Activated naive CD4-positive, alpha-beta T cell (primary cell): ENCODE measurements at regions not wholly inside any gene's neighbourhood (a gene's known extent, or its start where the extent isn't known, plus 50 kb on each side); places are given as distances from the start of the nearest gene placed in this dataset.

Experiments
- DNase-seq, 4 experiments: peaks; one replicate each; lab custom pipeline; 2025; lab: John Stamatoyannopoulos, UW

DNA sequence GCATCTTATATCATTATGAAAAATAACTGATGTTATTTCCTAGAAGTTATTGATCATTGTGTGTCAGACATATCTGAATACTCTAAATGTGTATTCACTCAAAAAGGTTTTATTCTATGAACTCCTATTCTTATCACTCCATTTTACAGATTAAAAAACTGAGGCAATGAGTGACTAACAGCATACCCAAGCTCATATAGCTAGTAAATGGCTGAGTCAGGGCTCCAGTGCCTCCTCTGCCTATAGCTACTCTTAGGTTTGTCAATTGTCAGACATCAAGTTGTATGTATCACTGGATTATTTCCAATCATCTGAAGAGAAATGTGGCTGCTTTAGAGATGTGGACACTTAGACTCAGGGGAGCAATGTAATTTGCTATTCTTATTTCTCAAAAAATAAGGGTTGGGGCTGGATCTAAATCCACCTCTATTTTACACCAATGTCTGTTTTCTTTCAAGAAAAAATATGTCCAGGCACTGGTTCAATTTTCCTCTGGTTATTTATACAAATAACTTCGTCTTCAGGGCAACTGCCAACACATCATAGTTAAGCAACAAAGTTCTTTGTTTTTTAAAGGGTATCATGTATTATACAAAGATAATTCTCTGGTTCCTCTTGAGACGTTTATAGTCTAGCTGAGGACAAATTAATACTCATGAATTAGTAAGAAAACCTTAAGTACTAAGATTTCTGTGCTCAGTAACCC is 328.9 kb upstream of the MAF start:
- no peak for DNase-seq

DNA sequence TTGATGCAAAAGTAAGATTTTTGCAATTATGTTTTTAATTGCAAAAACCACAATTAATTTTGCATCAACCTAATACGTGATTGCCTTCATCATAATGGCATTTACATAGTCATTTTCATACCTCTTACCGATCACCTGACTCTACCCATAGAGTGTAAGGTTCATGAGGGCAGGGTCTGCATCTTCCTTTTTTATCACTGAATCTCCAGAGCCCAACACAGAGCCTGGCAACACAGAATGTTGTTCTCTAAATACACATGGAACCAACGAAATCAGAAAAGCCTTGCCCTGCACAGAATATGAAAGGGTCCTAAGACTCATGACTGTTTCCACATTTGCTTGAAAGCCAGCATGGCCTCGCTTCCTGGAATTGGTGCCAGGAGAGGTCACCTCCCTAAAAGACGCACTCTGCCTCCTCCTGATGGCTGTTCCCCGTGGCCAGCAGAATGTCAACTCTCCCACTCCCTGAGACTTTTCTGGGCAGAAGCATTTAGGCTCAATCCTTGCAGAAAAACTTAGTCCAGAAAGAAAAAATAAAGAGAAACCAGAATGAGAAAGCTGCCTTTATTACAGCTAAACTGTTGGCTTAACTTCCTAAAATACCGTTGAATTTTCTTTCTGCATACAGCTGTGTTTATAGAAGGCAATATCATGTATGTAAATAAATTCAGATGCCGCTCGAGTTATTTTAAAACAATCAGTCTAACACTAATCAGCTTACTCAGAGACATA is 327.8 kb upstream of the MAF start:
- DNase-seq: no peak

DNA sequence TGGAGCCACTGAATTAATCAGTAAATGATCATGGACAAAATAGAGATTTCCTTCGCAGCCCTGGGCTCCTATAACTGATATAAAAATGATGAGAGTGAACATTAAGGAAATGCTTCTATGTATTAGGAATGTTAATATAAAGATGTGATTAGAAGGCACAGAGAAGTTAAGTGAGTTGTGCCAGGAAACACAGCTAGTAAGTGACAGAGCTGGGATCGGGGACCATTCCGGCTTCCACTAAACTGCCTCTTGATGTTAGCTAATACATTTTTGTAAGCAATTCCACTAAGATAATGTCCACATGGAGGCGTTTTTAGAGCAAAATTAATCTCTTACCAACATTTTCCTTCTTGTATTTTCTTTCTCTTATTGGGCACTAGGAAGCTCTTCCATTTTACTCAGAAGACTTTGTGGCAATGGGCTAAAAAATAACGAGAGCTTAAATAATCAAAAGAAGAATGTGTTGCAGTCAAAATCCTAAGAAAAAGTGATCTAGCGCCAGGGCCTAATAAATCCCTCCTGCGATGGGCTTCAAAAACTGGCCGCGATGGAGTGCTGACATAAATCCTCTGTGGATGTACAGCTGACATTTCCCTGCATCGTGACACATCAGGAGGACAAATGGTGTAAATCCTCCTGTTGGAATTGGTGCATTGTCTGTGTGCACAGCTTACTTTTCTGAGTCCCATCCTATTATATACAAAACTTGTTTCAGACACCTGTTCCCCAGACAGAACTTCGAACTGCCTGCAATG is 326.1 kb upstream of the MAF start:
- no peak for DNase-seq

DNA sequence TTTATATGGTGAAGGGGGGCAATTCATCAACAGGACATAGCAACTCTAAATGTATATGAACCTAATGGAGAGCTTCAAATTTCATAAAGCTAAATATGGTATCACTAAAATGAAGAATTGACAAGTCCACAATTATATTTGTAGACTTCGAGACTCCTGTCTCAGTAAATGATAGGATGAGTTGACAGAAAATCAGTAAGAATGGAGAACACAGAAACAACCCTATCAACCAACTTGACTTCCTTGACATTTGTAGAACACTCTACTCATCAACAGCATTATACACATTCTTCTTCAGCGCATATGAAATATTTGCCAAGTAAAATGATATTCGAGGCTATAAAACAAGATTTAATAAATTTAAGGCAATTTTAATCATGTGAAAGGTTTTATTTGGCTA is 322.9 kb upstream of the MAF start:
- no peak for DNase-seq

DNA sequence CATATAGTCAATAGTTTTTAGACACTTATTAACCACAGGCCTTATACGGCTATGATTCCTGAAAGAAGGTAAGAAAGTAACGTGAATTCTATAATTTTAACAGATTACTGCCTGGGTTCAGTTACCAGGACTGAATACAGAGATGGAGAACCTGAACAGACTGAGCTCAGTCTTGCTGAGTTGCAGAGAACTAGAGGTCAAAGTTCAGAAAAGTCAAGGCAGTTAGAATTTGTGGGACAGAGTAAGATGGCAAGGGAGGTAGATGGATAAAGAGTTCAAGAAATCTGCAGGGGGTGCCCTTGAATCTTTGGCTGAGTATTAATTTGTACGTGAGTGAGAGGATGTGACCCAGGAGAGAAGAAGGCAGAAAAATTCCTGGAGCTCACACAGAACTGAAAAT is 320.1 kb upstream of the MAF start:
- no peak for DNase-seq

DNA sequence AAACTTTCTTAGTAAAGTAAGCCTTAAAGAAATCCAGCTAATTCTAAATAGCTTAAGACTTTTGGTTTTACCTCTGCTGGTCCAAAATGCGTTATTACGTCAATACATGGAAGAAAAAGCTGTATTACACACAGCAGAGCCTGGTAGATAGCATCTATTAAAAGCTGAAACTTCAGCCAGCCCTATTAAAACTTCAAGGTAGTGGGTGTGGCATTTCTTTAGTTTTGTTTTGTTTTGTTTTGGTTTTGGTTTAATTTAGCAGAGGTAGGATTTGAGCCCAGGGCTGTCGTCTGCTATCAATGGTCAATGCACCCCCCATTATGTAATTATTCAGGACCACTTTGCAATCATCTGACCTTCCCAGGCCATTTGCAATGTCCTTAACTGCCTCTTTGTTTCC is 318.4 kb upstream of the MAF start:
- no peak for DNase-seq

DNA sequence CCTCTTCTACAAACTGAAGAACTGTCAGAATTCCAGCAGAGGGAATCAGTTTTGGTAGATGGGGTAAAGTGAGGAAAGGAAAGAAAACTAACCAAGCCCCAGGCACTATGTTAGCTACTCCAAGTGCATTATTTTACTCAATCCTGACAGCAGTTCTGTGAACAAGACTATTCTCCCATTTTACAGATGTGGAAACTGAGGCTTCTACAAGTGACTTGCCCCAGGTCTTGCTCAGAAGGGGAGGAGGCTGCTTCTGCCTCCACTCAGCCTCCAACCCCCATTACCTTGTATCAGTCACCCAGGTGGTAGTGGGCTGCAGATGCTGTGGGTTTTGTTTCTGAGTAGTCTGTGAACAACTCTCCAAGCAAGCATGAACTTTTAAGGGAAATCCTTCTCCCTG is 315.2 kb upstream of the MAF start:
- DNase-seq: no peak

DNA sequence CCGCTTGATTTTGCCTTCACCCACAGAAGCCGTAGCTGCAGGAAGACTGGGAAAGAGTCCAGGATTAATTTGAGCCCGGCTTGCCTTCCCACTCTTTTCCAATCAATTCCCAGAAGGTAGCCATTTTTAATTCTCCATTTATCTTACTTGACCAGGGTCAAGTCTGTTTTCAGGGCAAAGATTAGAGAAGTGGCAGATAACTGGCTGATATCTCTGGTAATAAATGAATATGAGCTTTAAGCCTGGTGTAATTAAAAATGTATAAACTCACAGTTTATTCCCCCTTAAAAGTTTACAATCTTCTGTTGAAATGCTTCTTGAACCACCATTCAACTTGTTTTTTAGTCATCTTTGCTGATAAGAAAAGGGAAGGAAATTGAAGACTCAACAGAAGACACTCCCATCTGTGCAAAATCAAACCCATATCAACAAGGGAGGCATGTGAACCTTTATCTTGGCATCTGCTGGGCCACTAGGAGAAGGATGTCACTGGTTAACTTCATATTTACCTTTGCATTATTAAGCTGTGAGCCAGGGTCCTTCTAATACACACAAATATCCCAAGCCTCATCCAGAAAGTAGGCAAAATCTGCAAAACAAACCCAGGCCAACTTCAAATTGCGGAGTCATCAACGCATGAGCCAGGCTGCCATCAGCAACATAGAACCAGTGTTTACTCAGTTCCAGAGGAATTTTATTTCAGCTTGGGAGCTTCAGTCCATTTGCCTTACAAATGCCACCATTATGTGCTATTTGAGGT is 314.6 kb upstream of the MAF start:
- no peak for DNase-seq

DNA sequence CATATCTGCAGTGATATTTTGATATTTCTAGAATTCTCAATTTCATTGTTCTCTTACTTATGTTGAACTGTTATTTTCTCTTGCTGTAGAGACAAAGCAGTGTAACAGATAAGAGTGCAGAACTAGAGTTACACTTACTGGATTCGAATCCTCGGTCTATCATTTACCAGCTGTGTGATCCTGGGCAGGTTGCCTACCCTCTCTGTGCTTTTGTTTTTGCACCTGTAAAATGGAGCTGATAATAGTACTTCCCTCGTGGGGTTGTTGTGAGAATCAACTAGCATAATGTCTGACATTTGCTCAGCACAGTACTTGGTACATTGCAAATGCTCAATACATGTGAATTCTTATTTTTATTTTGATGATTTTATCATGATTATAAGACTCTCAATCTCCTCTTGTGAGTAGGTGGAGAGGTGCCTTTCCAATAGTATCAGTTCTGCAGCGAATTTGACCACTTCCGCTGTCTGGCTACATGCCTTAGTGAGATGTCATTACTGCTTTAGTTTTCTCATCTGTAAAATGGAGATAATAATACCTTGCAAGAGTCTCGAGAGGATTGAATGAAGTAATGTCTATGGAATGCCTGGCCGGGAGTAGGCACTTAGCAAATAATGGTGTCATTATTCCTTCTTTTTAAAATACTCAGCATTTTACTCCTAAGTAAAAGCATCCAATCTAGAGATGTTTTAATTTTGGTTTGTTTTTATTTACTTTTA is 312.2 kb upstream of the MAF start:
- DNase-seq: no peak

DNA sequence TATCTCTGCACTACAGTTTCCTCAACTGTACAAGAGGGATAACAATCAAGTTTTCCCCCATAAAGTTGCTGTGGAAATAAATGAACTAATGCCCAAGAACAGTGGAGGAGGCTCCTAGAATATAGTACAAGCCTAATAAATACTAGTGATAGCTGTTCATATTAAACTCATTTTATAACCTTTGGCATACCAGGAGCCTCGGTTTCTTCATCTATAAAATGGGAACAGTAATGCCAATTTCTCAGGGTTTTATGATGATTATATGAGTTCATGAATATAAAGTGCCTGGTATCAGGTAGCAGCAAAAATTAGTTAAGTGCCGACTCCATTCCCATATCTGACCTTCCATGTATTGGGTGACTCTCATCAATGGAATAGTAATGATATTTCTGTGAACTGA is 311.1 kb upstream of the MAF start:
- DNase-seq: no peak

DNA sequence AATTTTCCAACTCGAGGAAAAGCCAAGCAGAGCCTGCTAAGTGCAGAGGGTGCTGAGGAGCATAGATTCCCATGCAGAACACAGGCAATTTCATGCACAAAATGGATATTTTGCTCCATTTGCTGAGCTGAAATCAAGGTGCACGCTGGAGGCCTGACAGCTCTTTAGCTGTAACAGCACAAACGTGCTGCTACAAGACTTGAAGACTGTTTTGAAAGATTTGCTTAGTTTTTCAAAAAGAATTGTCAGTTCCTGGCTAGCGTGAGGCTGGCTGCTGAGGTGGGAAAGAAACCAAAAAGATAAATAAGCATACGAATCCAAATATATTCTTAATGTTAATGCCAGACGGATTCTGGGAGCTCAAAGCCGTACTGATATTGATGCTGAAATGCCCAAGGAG is 309.0 kb upstream of the MAF start:
- DNase-seq: no peak

DNA sequence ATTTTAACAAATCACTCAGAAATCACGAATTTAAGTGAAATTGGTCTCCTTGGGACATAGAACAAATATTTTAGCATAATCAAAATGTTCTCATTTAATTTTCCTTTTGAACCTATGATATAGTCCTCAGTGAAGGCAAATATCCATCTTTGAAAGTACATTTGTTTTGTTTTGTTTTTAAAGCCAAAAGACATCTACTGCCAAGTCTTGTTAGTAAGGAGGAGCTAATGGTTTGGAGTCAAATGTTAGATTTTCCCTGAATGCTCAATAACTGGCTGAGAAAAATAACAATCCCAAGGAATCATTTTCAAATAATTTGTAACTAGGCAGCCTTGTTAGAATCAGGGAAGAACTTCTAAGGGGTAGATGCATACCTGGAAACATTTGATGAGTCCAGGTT is 302.9 kb upstream of the MAF start:
- DNase-seq: no peak

DNA sequence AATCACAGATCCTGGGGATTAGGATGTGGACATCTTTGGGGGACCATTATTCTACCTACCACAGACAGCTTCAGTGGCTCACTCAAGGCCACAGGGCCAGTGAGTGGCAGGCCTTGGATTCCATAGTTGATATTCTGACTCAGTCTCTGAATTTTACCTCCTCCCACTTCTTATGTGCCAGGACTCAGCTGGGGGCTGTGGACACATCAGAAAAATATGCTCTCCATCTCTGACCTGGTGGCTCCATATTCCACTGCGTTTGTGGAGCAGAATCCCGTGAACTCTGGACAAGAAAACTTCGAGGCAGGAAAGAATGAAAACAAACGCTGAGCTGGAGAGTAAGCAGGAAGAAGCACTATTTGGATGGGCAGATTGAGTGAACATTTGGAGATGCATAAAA is 301.8 kb upstream of the MAF start:
- DNase-seq: no peak

DNA sequence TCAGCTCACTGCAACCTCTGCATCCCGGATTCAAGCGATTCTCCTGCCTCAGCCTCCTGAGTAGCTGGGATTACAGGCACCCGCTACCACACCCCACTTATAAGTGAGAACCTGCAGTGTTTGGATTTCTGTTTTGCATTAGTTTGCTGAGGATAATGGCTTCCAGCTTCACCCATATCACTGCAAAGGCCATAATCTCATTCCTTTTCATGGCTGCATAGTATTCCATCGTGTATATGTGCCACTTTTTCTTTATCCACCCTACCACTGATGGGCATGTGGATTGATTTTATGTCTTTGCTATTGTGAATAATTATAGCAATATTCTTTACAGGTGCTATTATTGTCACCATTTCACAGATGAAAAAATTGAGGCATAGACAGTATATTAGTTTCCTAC is 301.0 kb upstream of the MAF start:
- DNase-seq: no peak

DNA sequence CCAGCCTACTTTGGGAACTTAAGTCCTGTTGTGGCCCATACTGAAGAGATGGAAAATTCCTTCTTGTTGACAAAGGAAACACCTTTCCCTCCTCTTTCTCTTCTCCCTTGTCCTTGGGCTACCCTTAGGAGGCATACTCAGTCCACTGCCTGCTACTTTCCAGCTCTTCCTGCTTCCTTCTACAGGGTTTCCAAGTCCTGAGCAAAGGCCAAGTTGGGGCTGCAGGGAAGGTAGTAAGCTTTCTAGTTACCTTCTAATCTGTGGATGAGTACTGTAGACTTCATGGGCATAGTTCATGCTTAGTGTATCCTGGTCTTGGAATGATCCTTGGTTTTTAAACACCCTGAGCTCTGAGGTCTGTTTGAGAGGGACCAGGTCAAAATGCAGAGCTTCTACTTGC is 299.2 kb upstream of the MAF start:
- DNase-seq: no peak

DNA sequence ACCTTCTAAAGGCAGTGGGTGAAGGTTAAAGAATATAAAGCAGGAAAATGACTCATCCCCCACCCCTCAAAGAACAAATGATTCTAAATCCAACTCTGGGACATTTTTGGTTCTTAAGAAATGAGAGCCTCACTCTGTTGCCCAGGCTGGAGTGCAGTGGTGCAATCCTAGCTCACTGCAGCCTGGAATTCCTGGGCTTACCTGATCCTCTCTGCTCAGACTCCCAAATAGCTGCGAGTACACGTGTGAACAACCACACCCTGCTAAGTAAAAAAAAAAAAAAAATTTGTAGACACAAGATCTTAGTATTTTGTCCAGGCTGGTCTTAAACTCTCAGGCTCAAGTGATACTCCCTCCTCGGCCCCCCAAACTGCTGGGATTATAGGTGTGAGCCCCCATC is 298.8 kb upstream of the MAF start:
- DNase-seq: no peak

DNA sequence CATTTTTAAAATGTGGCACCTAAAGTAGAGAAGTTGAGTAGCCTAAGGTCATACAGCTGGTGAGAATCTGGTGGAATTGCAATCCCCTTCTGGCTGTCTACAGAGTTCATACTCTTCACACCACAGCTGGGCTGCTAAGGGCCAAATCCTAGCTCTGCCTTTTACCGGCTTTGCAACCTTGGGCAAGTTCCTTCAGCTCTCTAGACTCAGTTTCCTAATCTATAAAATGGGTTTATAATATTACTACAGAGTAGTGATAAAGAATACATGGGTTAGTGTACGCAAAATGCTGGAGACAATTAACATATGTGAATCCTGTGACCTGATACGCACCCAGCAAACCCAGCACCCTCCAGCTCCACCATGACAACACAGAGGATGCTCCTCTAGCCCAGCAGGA is 298.2 kb upstream of the MAF start:
- DNase-seq: no peak

DNA sequence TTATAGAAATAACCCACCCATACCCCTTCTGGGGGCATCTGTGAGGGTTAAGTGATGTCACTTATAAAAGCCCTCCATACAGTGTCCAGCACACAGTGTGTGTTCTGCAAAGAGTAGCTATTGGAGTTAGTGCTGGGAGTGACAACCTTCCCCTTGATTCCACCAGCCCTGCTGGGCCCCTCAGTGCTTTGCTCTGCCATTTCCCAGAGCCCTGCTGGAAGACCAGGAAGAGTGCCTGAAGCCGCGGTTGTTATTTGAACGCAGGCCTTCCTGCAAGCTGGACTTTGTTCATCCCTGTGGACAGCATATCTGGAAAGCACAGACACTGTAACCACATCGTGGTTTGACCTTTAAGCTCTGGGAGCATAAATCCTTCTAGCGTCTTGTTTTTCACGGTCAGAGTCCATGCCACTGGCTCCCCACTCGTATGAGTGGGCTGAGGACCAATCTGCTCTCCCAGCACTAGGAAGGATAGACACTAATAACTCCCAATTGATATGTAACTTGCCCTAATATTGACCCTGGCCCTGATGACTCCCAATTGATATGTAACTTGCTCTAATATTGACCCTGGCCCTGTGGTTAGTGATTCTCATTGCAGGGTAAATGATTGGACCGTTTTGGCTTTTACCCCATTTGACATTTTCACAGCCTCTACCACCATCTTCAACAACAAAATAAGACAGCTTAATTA is 297.1 kb upstream of the MAF start:
- DNase-seq: no peak

DNA sequence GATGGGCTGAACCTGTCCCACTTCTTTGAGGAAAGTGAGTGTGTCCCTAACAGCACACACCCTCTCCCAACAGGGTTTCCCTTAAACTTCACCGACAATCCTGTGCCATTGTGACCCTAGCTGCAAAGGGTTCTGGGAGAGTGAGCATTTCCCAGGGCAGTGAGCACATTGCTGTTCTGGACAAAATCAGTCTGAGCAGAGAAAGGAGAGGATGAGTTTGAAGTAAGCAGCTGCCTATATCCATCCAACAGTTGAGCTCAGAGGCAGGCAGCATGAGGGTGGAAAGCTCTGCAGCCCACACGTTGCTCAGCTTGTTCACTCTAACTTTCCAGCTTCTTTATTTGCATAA is 296.5 kb upstream of the MAF start:
- DNase-seq: no peak

DNA sequence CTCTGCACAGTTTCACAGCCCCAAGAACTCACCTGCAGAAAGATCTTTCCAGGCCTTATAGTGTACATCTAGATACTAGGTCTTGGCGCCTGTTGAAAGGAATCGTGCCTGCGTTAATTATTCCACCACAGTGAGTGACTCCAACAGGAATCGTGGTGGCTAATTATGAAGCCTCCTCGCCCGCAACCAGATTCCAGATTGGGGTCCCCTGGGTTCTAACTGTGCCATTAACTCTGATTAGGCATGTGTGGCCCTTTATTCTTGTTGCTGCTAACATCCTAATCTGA is 295.3 kb upstream of the MAF start:
- no peak for DNase-seq

DNA sequence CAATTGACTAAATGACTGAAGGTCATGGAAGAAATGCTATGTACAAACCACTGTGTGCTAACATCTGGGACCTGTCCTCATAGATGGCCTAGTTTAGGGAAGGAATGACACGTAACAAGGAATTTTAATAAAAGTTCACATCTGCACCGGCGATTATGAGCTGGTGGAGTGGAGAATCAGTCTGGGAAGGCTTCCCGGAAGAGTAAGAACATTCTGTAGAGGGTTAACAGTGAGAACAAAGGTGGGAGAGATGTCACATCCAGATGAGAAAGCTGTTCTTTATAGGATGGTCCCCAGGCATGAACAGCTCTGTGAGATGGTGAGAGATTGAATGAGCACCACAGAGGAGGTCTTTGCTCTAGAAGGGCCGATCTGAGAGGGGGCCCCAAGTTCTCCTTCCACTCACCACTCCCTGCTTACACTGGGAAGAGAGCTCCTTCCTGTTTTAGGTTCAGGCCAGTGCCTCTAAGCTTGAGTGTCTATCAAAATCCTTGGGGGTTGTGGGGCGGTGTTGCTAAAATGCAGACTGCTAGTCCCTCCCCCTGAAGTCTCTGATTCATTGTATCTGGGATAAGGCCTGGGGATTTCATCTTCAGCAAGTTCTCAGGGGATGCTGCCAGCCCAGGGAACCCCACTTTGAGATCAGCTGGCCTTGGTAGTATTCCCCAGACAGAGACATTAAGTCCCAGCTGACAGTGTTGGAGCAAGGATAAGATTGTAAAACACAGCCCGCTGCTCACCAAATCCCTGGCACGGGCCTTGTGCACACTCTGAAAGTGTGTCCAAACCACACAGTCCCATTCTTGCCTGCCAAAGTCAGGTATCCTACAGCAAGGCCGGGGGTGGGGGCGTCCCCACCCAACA is 294.7 kb upstream of the MAF start:
- DNase-seq: no peak
